ENCODE measurements at regions not wholly inside any gene's neighbourhood (a gene's known extent, or its start where the extent isn't known, plus 50 kb on each side); places are given as distances from the start of the nearest gene placed in this dataset.

DNA sequence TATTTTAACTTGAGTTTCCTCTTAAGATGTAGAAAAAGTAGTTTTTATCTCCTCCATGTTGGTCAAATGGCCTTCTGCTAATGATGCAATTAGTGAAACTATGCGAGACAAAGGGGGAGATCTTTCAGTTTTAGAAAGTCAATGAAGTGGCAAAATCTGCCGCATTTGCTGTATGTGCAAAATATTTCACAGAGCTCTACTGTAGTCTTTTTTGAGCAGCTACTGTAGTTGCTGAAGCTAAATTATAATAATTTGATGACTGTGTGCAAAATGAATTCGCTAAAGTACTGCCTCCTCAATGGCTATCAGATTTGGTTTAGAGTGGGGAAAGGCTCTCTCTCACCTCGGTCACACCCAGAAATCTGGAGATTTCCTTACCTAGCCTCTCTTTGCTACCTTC is 267.6 kb upstream of the ZFP64 start:
- TF ChIP-seq, protein P1, sequence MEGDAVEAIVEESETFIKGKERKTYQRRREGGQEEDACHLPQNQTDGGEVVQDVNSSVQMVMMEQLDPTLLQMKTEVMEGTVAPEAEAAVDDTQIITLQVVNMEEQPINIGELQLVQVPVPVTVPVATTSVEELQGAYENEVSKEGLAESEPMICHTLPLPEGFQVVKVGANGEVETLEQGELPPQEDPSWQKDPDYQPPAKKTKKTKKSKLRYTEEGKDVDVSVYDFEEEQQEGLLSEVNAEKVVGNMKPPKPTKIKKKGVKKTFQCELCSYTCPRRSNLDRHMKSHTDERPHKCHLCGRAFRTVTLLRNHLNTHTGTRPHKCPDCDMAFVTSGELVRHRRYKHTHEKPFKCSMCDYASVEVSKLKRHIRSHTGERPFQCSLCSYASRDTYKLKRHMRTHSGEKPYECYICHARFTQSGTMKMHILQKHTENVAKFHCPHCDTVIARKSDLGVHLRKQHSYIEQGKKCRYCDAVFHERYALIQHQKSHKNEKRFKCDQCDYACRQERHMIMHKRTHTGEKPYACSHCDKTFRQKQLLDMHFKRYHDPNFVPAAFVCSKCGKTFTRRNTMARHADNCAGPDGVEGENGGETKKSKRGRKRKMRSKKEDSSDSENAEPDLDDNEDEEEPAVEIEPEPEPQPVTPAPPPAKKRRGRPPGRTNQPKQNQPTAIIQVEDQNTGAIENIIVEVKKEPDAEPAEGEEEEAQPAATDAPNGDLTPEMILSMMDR (IDR thresholded peaks at IDR 0.05; ENCODE audit: low read length): no peak
- no peak for TF ChIP-seq EZH2phosphoT487 (IDR thresholded peaks at IDR 0.05; ENCODE audit: low read length)

Measured in MM.1S (cell line).